Stimulated activated naive CD8-positive, alpha-beta T cell treated with anti-CD3 and anti-CD28 coated beads, Interleukin-15, Interleukin-2, amounts not matched to agents 100 ng/mL and 50 ng/mL, for 24 hours (primary cell): ENCODE measurements at regions not wholly inside any gene's neighbourhood (a gene's known extent, or its start where the extent isn't known, plus 50 kb on each side); places are given as distances from the start of the nearest gene placed in this dataset.

Experiments used
- H3K27ac Mint-ChIP-seq: one replicate; pipeline ENCODE4 v1.8.0; 2021; ENCODE audit warnings: mild to moderate bottlenecking, mixed read lengths
- H3K27me3 Mint-ChIP-seq: one replicate; pipeline ENCODE4 v1.8.0; 2021; ENCODE audit warnings: mixed read lengths
- H3K36me3 Mint-ChIP-seq: one replicate; pipeline ENCODE4 v1.8.0; 2021; ENCODE audit warnings: low read depth, mixed read lengths
- H3K4me1 Mint-ChIP-seq: one replicate; pipeline ENCODE4 v1.8.0; 2021; ENCODE audit warnings: low read depth, mixed read lengths
- H3K4me3 Mint-ChIP-seq: one replicate; pipeline ENCODE4 v1.8.0; 2021; ENCODE audit warnings: mild to moderate bottlenecking, mixed read lengths
- H3K9me3 Mint-ChIP-seq: one replicate; pipeline ENCODE4 v1.8.0; 2021; ENCODE audit warnings: mixed read lengths

DNA sequence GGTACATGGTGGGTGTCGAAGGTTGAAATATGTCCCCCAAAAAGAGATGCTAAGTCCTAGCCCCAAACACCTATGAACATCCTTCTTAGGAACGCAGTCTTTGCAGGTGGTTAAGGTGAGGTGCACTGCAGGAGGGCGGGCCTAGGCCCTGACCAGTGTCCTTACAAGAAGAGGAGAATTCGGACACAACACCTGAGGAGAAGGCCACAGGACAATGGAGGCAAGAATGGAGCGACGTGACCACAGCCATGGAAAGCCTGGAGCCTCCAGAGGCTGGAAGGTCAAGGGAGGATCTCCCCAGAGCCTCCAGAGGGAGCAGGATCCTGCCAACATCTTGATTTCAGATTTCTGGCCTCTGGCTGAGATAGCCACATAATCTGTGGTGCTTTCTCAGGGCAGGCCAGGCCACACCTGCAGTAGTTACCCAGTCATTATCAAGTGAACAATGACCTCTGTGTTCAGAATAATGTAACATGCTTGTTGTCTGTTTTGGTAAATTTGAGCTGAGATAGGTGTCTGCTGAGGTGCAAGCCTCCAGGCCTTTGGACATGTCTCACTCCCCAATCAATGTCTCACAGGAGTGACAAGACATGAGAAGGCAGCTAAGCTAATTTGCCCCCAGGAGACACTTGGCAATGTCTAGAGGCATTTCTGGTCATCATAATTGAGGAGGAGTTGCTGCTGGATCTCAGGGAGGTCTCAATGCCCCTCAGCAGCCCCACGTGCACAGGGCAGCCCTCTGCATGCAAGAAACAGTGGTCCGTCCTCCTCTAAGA, 498.9 kb downstream of the BRD1 start:
- no peak overlapping the region for H3K4me3 Mint-ChIP-seq
- H3K27me3 Mint-ChIP-seq, result peaks cover 8% of the 10 kb centered on the region
- H3K36me3 Mint-ChIP-seq, result no peaks in the 10 kb centered on the region
- peaks cover 5% of the 10 kb centered on the region for H3K9me3 Mint-ChIP-seq
- no peaks in the 10 kb centered on the region for H3K4me1 Mint-ChIP-seq
- H3K27ac Mint-ChIP-seq, result no peak overlapping the region

DNA sequence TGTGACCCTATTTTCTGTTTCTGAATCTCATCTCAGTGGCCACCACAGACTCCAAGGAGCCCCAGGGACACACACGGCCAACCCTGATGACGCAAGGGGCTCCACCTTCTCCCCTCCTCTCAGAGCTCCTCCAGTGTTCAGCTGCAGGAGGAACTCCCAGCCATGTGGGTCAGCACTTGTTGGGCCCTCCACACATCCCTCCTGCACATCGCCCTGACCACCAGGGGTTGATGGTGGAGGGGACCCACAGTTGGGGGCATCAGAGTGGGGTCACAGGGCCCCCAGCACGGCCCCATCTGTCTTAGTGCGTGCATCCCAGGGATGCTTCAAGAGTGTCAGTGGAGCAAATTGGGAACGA, 499.6 kb downstream of the BRD1 start:
- H3K27me3 Mint-ChIP-seq, result peaks cover 12% of the 10 kb centered on the region
- no peaks in the 10 kb centered on the region for H3K4me1 Mint-ChIP-seq
- no peak overlapping the region for H3K4me3 Mint-ChIP-seq
- peaks cover 5% of the 10 kb centered on the region for H3K9me3 Mint-ChIP-seq
- H3K27ac Mint-ChIP-seq, result no peak overlapping the region
- H3K36me3 Mint-ChIP-seq, result no peaks in the 10 kb centered on the region

DNA sequence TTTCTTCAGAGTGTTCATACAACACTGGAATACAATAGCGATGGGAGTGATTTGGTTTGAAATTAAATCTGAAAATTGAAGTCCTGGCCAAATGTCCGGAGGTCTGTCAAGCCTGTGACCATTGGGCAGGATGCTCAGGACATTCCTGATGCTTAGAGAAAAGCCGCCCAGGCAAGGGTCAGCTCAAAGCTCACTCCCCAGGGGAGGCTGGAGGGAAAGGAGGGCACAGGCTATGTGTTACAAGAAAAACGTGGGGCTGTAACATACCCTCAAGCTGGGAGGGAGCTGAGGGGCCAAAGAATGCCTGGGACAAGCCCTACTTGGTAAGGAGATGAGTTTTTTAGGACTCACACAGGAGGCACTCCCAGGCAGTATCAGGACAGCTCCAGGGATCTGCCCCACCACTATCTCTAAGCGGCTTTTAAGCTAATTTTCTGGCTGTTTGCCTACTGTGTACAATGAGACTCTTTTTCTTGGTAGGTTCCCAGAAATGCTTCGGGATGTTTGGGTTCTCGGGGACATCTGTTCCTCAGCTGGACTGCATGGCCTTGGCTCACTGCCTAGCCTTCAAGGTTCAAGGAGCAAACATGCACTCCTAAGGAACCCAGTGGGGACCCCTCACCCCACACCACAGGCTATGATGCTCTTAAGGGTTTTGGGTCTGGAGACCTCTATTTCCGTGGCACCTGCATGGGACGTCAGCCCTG, 500.1 kb downstream of the BRD1 start:
- Mint-ChIP-seq H3K4me3 (no peak overlapping the region), H3K4me1 (no peaks in the 10 kb centered on the region), H3K36me3 (no peaks in the 10 kb centered on the region), H3K9me3 (peaks cover 5% of the 10 kb centered on the region), H3K27me3 (peaks cover 15% of the 10 kb centered on the region), H3K27ac (no peak overlapping the region)

DNA sequence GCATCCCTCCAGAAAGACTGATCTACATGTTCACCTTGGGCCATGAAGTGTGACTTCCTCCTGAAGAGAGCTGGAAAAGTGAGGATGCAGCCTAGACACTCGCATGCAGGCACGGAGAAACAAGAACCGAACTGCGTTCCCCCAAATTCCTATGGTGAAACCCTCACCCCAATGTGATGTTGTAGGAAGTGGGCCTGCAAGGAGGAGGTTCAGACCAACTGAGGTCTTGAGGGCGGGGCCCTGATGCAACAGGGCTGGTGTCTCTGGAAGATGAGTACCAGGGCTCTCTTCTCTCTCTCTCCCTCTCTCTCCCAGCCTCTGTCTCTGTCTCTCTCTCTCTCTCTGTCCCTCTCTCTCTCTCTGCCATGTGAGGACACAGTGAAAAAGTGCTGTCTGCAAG, 501.1 kb downstream of the BRD1 start:
- Mint-ChIP-seq H3K27ac (no peak overlapping the region), H3K27me3 (peaks cover 19% of the 10 kb centered on the region), H3K9me3 (peaks cover 5% of the 10 kb centered on the region), H3K36me3 (no peaks in the 10 kb centered on the region), H3K4me3 (no peak overlapping the region), H3K4me1 (no peaks in the 10 kb centered on the region)

DNA sequence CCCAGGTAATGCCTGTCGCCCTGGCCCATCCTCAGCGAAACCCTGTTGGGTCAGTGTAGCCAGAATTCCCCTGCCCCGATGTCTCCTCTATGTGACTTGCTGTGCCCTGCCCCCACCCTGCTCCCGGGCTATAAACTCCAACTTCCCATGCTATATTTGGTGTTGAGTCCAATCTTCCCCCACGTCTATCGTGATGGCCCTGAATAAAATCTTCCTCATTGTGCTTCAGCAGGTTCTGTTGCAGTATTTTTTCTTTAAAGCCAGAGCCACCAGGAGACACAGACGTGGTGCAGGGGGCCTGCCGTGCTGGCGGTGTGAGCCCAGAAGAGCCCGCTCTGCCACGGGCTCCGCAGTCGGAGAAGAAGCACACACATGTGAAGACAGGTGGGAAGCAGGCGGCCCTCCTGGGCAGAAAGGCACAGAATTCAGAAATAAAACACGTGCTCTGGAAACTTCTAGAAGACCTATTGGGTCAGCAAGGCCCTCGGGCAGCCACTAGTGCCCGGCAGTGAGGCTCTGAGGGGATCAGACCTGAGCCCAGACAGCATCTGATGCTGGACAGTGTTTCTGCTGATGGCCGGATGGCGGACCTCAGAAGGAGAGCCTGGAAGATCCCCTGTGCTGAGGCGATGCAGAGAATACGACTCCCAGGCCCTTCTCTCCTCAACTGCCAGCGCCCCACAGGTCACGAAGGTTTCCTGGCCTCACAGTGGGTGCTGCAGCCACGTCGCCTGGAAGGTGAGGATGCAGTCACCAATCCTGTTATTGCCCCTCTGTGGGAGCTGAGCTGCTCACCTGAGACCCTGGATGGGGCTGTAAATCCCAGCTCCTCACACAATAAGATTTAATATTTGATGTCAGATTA, 501.9 kb downstream of the BRD1 start:
- Mint-ChIP-seq H3K27me3 (peaks cover 19% of the 10 kb centered on the region), H3K4me3 (no peak overlapping the region), H3K36me3 (no peaks in the 10 kb centered on the region), H3K4me1 (no peaks in the 10 kb centered on the region), H3K9me3 (peaks cover 5% of the 10 kb centered on the region), H3K27ac (no peak overlapping the region)

DNA sequence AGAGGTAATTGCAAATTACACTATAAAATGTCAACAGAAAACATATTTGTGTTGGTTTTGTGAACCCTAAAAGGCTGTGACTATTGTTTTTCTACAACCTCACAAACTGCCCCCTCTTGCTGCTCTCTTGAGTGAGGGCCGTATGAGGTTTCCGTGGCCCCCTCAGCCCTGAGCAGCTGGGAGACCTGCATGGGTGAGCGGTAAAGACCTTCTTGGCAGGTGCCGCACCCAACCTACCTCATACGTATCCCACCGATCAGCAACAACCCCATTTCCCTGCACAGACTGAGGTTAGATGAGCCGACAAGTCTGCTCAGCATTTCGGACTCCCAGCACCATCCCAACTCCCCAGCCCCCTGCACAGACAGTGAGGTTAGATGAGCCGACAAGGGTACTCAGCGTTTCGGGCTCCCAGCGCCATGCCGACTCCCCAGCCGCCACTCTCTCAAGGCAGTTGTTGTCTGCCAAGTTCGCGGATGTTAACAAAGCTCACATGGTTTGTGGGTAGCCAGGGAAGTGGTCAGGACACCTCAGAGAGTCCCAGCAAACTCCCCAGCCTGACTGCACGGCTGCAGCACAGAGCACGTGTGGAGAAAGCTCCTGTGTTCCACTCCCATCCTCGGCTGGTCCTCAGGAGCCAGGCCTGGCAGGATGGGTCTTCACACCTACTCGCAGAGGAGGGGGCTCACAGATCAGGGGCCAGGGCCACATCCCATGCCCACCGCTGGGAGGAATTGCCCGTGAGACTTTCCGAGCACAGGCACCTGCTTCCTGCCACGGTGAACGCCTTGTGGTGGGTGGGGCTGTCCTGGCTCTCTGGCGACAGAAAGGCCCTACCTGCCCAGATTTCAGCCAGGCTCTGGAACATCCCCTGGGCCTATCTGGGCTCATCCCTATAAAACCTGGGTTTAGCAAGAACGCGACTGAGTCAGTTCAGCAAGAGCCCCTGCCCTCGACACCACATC, 502.9 kb downstream of the BRD1 start:
- Mint-ChIP-seq H3K36me3 (no peaks in the 10 kb centered on the region), H3K27me3 (peaks cover 25% of the 10 kb centered on the region), H3K4me3 (no peak overlapping the region), H3K27ac (no peak overlapping the region), H3K4me1 (no peaks in the 10 kb centered on the region), H3K9me3 (peaks cover 5% of the 10 kb centered on the region)

DNA sequence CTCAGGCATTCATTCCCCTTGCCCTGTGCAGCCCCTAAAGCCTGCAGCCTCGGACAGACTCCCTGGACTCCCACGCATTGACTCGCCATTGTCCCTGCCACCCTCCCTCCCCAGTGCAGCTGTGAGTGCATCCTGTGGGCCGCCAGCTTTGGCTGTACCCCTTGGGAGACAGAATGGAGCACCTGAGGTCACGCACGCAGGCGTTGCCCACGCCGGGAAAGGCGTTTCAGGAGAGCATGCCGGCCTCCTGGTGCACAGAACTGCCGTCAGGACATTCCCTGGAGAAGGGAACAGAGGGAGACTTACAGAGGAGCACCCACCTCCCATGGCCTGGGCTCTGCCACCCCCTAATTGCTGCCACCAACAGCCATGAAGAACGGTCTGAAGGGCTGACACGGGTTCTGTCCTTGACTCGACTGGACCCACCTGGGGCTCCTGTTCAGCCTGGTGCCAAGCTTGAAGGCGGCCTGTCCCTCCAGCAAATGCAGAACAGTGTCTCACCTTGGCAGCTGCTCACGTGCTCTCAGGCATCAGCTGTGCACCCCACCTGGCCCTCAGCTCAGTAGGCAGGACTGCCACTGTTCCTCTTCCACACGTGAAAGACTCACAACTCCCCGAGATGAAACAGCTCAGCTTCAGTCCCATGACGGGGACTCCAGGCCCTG, 503.8 kb downstream of the BRD1 start:
- no peaks in the 10 kb centered on the region for H3K4me1 Mint-ChIP-seq
- H3K27ac Mint-ChIP-seq, result no peak overlapping the region
- H3K9me3 Mint-ChIP-seq, result peaks cover 5% of the 10 kb centered on the region
- H3K27me3 Mint-ChIP-seq, result peaks cover 33% of the 10 kb centered on the region
- H3K36me3 Mint-ChIP-seq, result no peaks in the 10 kb centered on the region
- H3K4me3 Mint-ChIP-seq, result no peak overlapping the region

DNA sequence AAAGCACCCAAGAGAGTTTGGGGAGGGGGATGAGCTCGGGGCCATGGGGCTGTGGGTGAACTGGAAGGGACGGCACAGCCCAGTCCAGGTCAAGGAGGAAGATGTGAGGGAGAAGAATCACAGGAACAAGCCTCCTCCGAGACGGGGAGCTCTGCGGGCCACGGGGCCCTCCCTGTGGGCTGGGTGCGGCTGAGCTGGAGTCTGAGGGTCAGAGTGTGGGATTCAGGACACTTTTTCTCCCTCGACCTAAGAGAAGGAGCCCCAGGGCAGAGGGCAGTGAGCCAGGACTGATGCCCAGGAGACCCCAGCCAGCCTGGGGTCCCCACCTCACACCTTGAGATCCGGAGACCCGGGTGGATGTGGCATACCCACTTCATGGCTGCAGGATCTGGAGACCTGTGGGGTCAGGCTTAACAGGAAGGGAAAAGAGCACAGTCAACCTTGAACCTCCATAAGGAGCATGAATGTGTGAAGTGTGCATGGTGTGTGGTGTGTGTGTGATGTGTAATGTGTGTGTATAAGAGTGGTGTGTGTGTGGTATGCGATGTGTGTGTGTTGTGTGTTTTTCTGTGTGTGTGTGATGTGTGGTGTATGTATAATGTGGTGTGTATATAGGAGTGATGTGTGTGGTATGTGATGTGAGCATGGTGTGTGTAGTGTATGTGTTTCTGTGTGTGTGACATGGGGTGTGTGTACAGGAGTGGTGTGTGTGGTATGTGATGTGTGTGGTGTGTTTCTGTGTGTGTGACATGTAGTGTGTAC, 504.6 kb downstream of the BRD1 start:
- no peak overlapping the region for H3K4me3 Mint-ChIP-seq
- peaks cover 32% of the 10 kb centered on the region for H3K27me3 Mint-ChIP-seq
- H3K4me1 Mint-ChIP-seq, result no peaks in the 10 kb centered on the region
- no peaks in the 10 kb centered on the region for H3K36me3 Mint-ChIP-seq
- H3K9me3 Mint-ChIP-seq, result peaks cover 5% of the 10 kb centered on the region
- H3K27ac Mint-ChIP-seq, result no peak overlapping the region

DNA sequence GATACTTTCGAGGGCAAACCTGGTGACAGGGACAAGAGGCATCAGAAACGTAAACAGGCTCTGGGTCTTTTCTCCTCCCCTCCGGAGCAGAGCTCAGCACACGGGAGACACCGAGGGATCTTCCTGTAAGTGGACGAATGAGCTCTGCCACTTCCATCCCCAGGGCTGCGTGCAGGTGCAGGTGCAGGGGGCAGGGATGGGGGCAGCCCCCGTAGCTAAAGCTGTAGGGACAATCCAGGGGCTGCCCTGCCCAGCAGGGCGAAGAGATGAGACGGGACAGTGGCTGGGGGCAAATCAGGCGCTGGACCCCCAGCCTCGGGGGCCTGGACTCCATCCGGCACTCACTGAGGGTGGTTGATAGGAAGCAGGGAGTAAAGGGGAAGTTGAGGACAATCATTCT, 505.4 kb downstream of the BRD1 start:
- Mint-ChIP-seq H3K4me3 (no peak overlapping the region), H3K36me3 (no peaks in the 10 kb centered on the region), H3K27ac (no peak overlapping the region), H3K4me1 (no peaks in the 10 kb centered on the region), H3K27me3 (peaks cover 35% of the 10 kb centered on the region), H3K9me3 (peaks cover 4% of the 10 kb centered on the region)

DNA sequence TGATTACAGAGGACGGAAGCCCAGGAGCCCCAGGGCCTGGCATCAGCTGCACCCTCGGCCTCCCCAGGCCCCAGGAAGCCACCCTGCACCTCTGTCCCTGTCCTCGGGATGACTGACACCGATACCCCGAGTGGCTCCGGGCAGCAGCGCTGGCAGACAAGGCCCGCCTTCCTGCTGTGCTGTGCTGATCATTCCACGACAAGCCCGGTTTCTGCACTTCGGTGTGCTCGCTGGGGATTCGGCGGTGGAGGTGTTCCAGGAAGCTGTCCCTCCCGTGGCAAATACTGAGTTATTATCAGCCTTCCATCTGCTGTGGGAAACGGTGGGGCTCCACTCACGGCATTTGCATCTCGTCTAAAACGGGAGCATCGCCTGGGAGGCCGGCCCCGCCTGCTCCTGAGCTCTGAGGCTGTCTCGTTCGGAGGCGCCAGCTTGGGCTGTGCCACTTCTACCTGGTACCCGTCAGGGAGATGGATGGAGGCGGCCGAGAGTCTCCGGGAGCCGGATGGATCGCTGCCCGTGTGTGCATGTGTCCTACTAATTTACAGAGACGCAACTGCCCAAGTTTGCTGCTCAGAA, 506.1 kb downstream of the BRD1 start:
- Mint-ChIP-seq H3K36me3 (no peaks in the 10 kb centered on the region), H3K4me1 (no peaks in the 10 kb centered on the region), H3K4me3 (no peak overlapping the region), H3K27me3 (peaks cover 36% of the 10 kb centered on the region), H3K9me3 (no peaks in the 10 kb centered on the region), H3K27ac (no peak overlapping the region)

DNA sequence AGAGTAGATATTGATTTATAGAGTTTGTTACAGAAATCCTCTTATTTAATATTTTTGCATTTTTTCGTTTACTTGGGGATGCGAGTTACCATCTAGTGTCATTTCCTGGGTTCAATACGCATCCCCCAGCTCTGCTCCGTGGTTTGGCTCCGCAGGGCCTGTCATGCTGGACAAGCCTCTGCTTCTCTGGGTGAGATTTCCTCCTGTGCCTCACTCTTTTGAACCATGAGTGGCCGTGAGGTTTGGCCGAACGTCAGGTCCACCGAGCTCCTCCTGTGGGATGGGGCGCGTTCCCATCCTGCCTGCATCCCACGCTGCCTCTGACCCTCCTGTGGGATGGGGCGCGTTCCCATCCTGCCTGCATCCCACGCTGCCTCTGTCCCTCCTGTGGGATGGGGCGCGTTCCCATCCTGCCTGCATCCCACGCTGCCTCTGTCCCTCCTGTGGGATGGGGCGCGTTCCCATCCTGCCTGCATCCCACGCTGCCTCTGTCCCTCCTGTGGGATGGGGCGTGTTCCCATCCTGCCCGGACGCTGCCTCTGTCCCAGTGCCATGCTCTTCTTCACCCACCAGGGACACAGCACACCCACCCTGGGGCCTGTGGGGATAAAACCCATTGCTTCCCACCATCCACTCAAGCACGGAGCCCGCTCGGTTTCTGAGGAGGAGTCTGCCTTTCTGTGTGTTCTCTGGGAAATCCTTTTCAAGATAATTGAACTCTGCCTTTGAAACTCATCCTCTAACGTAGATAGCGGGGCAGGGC, 506.8 kb downstream of the BRD1 start:
- Mint-ChIP-seq H3K9me3 (no peaks in the 10 kb centered on the region), H3K36me3 (no peaks in the 10 kb centered on the region), H3K4me3 (no peak overlapping the region), H3K4me1 (no peaks in the 10 kb centered on the region), H3K27me3 (peaks cover 36% of the 10 kb centered on the region), H3K27ac (no peak overlapping the region)

DNA sequence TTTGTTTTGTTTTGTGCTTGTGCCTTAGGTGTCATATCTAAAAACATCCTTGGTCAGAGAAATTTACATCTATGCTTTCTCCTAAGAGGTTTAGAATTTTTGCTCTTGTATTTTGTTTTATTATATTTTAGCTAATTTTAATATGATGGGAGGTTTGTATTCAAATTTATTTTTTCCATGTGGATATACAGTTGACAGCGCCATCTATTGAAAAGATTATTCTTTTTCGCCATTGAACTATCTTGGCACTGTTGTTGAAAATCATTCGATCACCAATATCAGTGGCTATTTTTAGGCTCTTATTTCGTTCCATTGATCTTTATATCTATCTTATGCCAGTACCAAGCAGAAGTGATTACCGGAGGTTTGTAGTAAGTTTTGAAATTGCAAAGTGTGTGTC, 510.3 kb downstream of the BRD1 start:
- Mint-ChIP-seq H3K9me3 (no peaks in the 10 kb centered on the region), H3K4me3 (no peak overlapping the region), H3K27me3 (peaks cover 32% of the 10 kb centered on the region), H3K27ac (no peak overlapping the region), H3K4me1 (no peaks in the 10 kb centered on the region), H3K36me3 (no peaks in the 10 kb centered on the region)
